ENCODE measurements at regions not wholly inside any gene's neighbourhood (a gene's known extent, or its start where the extent isn't known, plus 50 kb on each side); places are given as distances from the start of the nearest gene placed in this dataset.

- FAIRE-seq = no peak
Observed at GRCh38 chr2:208671886-208672680, 265.5 kb downstream of the PTH2R start.

GRCh38 chr2:208673631-208674030, 267.0 kb downstream of the PTH2R start:
- H2AFZ ChIP-seq (ENCODE audit: control insufficient read depth, low read length) = no peak overlapping the region

More at GRCh38 chr2:208671886-208672680, 265.5 kb downstream of the PTH2R start:
- no peak overlapping the region for H3K4me3 ChIP-seq (ENCODE audit: control insufficient read depth in 2 of 3, extremely low read depth in 1 of 3, insufficient read depth in 2 of 3, low read depth in 1 of 3, low read length in 3 of 3)
- no peaks in the 10 kb centered on the region for H3K9me3 ChIP-seq (ENCODE audit: control insufficient read depth, low read depth, low read length)
- H4K20me1 ChIP-seq (ENCODE audit: control insufficient read depth, extremely low read depth, insufficient read depth, low read length) = no peaks in the 10 kb centered on the region
- dilution Hi-C loops (cut with MboI; ENCODE audit: extremely low pct_ligation_motif_present, low sequenced_read_pairs) = no loop called here
- H3K36me3 ChIP-seq (ENCODE audit: control insufficient read depth in 2 of 2, extremely low read depth in 1 of 2, insufficient read depth in 2 of 2, low read length in 2 of 2) = no peaks in the 10 kb centered on the region
- no peaks in the 10 kb centered on the region for H3K79me2 ChIP-seq (ENCODE audit: control insufficient read depth, insufficient read depth, low read length)
- H3K4me1 ChIP-seq (ENCODE audit: control insufficient read depth, extremely low read depth, insufficient read depth, low read length) = no peaks in the 10 kb centered on the region
- DNase-seq (ENCODE audit: low read depth, low spot score) = no peak
- H3K9me1 ChIP-seq (ENCODE audit: control insufficient read depth, extremely low read depth, insufficient read depth, low read length) = no peaks in the 10 kb centered on the region
- H3K9ac ChIP-seq (ENCODE audit: control insufficient read depth, extremely low read depth, insufficient read depth, low read length) = no peak overlapping the region
- no peak overlapping the region for H2AFZ ChIP-seq (ENCODE audit: control insufficient read depth, low read length)
- TF ChIP-seq EZH2 (IDR thresholded peaks at IDR 0.05; ENCODE audit: low read length) (no peak), CTCF (optimal IDR thresholded peaks at IDR 0.05 in 1 of 3, IDR thresholded peaks at IDR 0.05 in 1 of 3, conservative IDR thresholded peaks at IDR 0.05 in 1 of 3; ENCODE audit: extremely low read depth in 1 of 3, insufficient read depth in 2 of 3, low read length in 3 of 3) (no peak)
- no peak overlapping the region for H3K4me2 ChIP-seq (ENCODE audit: control insufficient read depth, extremely low read depth, insufficient read depth, low read depth, low read length)
- no peak overlapping the region for H3K27ac ChIP-seq (ENCODE audit: control insufficient read depth, insufficient read depth, low read length)
- no peaks in the 10 kb centered on the region for H3K27me3 ChIP-seq (ENCODE audit: control insufficient read depth, extremely low read depth, insufficient read depth, low read length)

More at GRCh38 chr2:208673631-208674030, 267.0 kb downstream of the PTH2R start:
- H3K9ac ChIP-seq (ENCODE audit: control insufficient read depth, extremely low read depth, insufficient read depth, low read length) = no peak overlapping the region
- no peaks in the 10 kb centered on the region for H3K79me2 ChIP-seq (ENCODE audit: control insufficient read depth, insufficient read depth, low read length)
- no peak for TF ChIP-seq EZH2 (IDR thresholded peaks at IDR 0.05; ENCODE audit: low read length)
- TF ChIP-seq CTCF (optimal IDR thresholded peaks at IDR 0.05 in 1 of 3, IDR thresholded peaks at IDR 0.05 in 1 of 3, conservative IDR thresholded peaks at IDR 0.05 in 1 of 3; ENCODE audit: extremely low read depth in 1 of 3, insufficient read depth in 2 of 3, low read length in 3 of 3) = no peak
- dilution Hi-C loops (cut with MboI; ENCODE audit: extremely low pct_ligation_motif_present, low sequenced_read_pairs) = no loop called here
- DNase-seq (ENCODE audit: low read depth, low spot score) = no peak
- no peak overlapping the region for H3K4me3 ChIP-seq (ENCODE audit: control insufficient read depth in 2 of 3, extremely low read depth in 1 of 3, insufficient read depth in 2 of 3, low read depth in 1 of 3, low read length in 3 of 3)
- H3K27ac ChIP-seq (ENCODE audit: control insufficient read depth, insufficient read depth, low read length) = no peak overlapping the region
- H3K27me3 ChIP-seq (ENCODE audit: control insufficient read depth, extremely low read depth, insufficient read depth, low read length) = no peaks in the 10 kb centered on the region
- no peak overlapping the region for H3K4me2 ChIP-seq (ENCODE audit: control insufficient read depth, extremely low read depth, insufficient read depth, low read depth, low read length)
- no peaks in the 10 kb centered on the region for H3K36me3 ChIP-seq (ENCODE audit: control insufficient read depth in 2 of 2, extremely low read depth in 1 of 2, insufficient read depth in 2 of 2, low read length in 2 of 2)
- no peaks in the 10 kb centered on the region for H3K9me1 ChIP-seq (ENCODE audit: control insufficient read depth, extremely low read depth, insufficient read depth, low read length)
- no peaks in the 10 kb centered on the region for H3K4me1 ChIP-seq (ENCODE audit: control insufficient read depth, extremely low read depth, insufficient read depth, low read length)
- H4K20me1 ChIP-seq (ENCODE audit: control insufficient read depth, extremely low read depth, insufficient read depth, low read length) = no peaks in the 10 kb centered on the region
- FAIRE-seq = no peak
- H3K9me3 ChIP-seq (ENCODE audit: control insufficient read depth, low read depth, low read length) = no peaks in the 10 kb centered on the region

Data from keratinocyte (primary cell).